ENCODE measurements at regions not wholly inside any gene's neighbourhood (a gene's known extent, or its start where the extent isn't known, plus 50 kb on each side); places are given as distances from the start of the nearest gene placed in this dataset.

DNA sequence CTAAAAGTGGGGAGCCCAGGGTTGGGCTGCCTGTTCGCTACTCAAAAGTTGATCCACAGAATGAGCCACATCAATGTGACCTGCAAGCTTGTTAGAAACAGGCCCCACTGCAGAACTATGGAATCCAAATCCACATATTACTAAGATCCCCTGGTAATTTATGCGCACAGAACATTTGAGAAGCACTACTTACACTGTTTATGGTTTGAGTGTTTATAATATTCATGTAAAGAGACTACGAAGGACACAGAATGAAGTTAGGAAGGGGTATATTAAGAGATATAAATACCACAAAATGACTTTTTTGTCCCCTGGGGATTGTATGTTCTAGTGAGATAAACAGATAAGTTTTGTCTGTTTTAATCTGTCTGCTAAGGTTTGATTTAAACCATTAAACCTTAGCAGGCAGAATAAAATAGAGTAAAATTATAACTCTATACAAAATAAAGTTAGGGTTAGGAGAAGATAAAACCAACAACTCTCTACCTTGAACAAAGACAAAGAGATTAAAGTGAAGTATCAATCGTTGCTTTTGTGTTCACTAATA lies 666.9 kb upstream of the SOX9 start:
- TF ChIP-seq RAD21 (IDR thresholded peaks at IDR 0.05; ENCODE audit: low read length): no peak
- TF ChIP-seq CEBPB (IDR thresholded peaks at IDR 0.05; ENCODE audit: low read depth, low read length): no peak
- TF ChIP-seq FOS (IDR thresholded peaks at IDR 0.05; ENCODE audit: low read depth, low read length): no peak
- no peak for TF ChIP-seq BHLHE40 (IDR thresholded peaks at IDR 0.05; ENCODE audit: low read depth, low read length)
- TF ChIP-seq, protein P1, sequence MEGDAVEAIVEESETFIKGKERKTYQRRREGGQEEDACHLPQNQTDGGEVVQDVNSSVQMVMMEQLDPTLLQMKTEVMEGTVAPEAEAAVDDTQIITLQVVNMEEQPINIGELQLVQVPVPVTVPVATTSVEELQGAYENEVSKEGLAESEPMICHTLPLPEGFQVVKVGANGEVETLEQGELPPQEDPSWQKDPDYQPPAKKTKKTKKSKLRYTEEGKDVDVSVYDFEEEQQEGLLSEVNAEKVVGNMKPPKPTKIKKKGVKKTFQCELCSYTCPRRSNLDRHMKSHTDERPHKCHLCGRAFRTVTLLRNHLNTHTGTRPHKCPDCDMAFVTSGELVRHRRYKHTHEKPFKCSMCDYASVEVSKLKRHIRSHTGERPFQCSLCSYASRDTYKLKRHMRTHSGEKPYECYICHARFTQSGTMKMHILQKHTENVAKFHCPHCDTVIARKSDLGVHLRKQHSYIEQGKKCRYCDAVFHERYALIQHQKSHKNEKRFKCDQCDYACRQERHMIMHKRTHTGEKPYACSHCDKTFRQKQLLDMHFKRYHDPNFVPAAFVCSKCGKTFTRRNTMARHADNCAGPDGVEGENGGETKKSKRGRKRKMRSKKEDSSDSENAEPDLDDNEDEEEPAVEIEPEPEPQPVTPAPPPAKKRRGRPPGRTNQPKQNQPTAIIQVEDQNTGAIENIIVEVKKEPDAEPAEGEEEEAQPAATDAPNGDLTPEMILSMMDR (conservative IDR thresholded peaks at IDR 0.05; ENCODE audit: low read depth, low read length): no peak
- TF ChIP-seq, protein P2, sequence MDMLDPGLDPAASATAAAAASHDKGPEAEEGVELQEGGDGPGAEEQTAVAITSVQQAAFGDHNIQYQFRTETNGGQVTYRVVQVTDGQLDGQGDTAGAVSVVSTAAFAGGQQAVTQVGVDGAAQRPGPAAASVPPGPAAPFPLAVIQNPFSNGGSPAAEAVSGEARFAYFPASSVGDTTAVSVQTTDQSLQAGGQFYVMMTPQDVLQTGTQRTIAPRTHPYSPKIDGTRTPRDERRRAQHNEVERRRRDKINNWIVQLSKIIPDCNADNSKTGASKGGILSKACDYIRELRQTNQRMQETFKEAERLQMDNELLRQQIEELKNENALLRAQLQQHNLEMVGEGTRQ (IDR thresholded peaks at IDR 0.05; ENCODE audit: low read depth, low read length): no peak
- TF ChIP-seq POLR2A (IDR thresholded peaks at IDR 0.05; ENCODE audit: low read depth, low read length): no peak
- no peak for TF ChIP-seq NFE2L2 (IDR thresholded peaks at IDR 0.05; ENCODE audit: low read depth, low read length)
- no peak for TF ChIP-seq SMC3 (IDR thresholded peaks at IDR 0.05; ENCODE audit: low read depth, low read length)
- no peak for TF ChIP-seq MAFK (IDR thresholded peaks at IDR 0.05; ENCODE audit: low read depth, low read length)
- TF ChIP-seq, protein P3, sequence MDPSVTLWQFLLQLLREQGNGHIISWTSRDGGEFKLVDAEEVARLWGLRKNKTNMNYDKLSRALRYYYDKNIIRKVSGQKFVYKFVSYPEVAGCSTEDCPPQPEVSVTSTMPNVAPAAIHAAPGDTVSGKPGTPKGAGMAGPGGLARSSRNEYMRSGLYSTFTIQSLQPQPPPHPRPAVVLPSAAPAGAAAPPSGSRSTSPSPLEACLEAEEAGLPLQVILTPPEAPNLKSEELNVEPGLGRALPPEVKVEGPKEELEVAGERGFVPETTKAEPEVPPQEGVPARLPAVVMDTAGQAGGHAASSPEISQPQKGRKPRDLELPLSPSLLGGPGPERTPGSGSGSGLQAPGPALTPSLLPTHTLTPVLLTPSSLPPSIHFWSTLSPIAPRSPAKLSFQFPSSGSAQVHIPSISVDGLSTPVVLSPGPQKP (IDR thresholded peaks at IDR 0.05; ENCODE audit: borderline replicate concordance, low read depth, low read length): no peak
- no peak for TF ChIP-seq MAZ (IDR thresholded peaks at IDR 0.05; ENCODE audit: borderline replicate concordance, low read depth, low read length)
- TF ChIP-seq CHD1 (IDR thresholded peaks at IDR 0.05; ENCODE audit: low read depth, low read length): no peak

Measured in IMR-90 (cell line).